Activated T-helper 2 cell treated with anti-CD3 and anti-CD28 coated beads, Interferon-gamma antibody, Interleukin-2, Interleukin-4, amounts not matched to agents 10 μg/mL and 5 μg/mL and 100 μg/mL, durations not matched to agents 14 hours and 24 hours and 36 hours (primary cell): ENCODE measurements at regions not wholly inside any gene's neighbourhood (a gene's known extent, or its start where the extent isn't known, plus 50 kb on each side); places are given as distances from the start of the nearest gene placed in this dataset.

ENCODE experiments used
- DNase-seq: peaks from one replicate; pipeline ENCODE4 v3.0.0; 2021; ENCODE audit warnings: low spot score
- H3K27ac Mint-ChIP-seq: one replicate; pipeline ENCODE4 v1.8.0; 2021; ENCODE audit warnings: mixed read lengths
- H3K27me3 Mint-ChIP-seq: one replicate; pipeline ENCODE4 v1.8.0; 2021; ENCODE audit warnings: low read depth, mixed read lengths
- H3K36me3 Mint-ChIP-seq: one replicate; pipeline ENCODE4 v1.8.0; 2021; ENCODE audit warnings: low read depth, mixed read lengths
- H3K4me1 Mint-ChIP-seq: one replicate; pipeline ENCODE4 v1.8.0; 2021; ENCODE audit warnings: low read depth, mixed read lengths
- H3K4me3 Mint-ChIP-seq: one replicate; pipeline ENCODE4 v1.8.0; 2021; ENCODE audit warnings: low read depth, mild to moderate bottlenecking, moderate library complexity, mixed read lengths
- H3K9me3 Mint-ChIP-seq: one replicate; pipeline ENCODE4 v1.8.0; 2021; ENCODE audit warnings: mixed read lengths
- intact Hi-C: fragments of 100-400 bp; cut with micrococcal nuclease; formaldehyde crosslinking; loops from one replicate; pipeline ENCODE4 v1.15.1; 2023

DNA sequence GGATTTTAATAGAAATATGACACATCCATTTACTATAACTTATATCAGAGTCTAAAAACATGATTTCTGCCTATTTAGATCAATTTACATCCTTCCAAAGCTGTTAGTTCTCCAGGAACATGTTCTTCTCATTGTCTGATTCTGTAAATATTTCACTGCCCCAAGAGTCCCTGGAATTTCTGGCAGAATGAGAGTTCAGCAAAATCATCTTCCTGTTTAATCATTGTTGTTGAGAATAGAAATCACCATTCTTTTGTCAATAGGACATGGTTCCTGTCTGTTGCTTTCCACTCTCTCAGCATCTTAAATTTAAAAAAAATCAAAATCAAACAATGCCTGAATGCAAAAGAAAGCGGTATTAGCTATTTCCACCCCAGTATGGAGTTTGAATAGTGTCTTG lies 172.8 kb upstream of the FRMPD4 start:
- Mint-ChIP-seq H3K27ac (no peak overlapping the region), H3K4me3 (no peak overlapping the region), H3K9me3 (no peaks in the 10 kb centered on the region), H3K27me3 (no peaks in the 10 kb centered on the region), H3K4me1 (no peaks in the 10 kb centered on the region), H3K36me3 (no peaks in the 10 kb centered on the region)
- intact Hi-C loops, result no loop called here
- no peak for DNase-seq

DNA sequence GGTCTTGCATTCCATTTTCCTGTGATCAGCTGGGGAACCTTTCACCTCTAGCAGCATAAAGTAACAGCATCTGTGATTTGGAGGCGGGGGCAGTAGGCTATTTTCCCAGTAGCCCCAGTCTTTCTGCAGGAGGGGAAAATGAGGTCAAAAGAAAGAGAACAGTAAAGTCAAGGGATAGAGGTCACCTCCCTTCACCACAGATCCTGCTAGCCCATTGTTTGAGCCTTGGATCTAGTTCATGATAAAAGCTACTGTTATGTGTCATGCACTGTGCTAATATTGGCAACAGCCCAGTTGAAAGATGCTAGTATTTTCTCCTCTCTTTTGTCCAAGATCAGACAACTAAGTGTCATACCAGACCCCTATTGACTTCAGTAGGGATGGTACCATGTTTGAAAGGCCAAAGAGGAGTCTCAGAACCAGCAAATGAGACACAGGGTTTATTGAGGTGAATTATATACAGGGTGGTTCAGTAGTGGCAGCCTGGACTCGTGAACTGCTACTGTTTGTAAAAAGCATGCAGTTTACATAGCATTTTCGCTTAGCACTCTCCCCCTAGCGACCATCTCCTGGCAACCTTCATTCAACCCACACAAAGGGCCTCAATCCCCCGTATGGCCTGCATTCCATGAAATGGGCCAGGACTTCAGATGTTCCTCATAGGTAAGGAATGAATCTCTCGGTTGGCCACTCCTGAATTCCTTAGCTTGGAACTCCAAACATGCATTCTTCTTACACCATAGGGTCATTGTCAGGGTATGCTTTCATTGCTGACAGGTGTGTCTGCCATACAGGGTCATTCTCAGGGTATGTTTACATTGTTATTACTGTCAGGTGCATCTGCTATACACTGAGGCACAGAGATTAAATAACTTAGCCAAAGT lies 170.0 kb upstream of the FRMPD4 start:
- intact Hi-C loops, result no loop called here
- no peaks in the 10 kb centered on the region for H3K27me3 Mint-ChIP-seq
- H3K9me3 Mint-ChIP-seq, result no peaks in the 10 kb centered on the region
- H3K4me1 Mint-ChIP-seq, result no peaks in the 10 kb centered on the region
- no peak overlapping the region for H3K27ac Mint-ChIP-seq
- no peaks in the 10 kb centered on the region for H3K36me3 Mint-ChIP-seq
- no peak overlapping the region for H3K4me3 Mint-ChIP-seq
- no peak for DNase-seq

DNA sequence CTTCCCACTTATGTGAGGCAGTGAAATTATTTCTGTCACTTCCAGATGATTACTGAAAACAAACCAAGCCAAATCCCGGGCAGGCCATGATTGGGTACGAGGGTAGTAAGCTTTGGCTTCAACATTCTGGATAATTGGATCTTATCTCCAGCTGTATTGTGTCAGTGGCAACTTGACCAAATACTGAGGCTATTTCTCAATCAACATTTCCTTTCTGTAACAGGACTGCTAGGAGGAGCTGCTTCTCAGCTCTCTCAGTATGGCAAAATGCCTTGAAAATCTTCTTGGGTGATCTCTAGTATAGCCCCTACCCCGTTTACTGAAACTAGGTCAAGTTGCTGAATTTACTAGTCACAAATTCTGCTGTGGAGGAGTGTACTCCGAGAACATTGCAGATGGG lies 169.3 kb upstream of the FRMPD4 start:
- Mint-ChIP-seq H3K27ac (no peak overlapping the region), H3K36me3 (no peaks in the 10 kb centered on the region), H3K9me3 (no peaks in the 10 kb centered on the region), H3K4me1 (no peaks in the 10 kb centered on the region), H3K27me3 (no peaks in the 10 kb centered on the region), H3K4me3 (no peak overlapping the region)
- DNase-seq, result no peak
- intact Hi-C loops, result no loop called here

DNA sequence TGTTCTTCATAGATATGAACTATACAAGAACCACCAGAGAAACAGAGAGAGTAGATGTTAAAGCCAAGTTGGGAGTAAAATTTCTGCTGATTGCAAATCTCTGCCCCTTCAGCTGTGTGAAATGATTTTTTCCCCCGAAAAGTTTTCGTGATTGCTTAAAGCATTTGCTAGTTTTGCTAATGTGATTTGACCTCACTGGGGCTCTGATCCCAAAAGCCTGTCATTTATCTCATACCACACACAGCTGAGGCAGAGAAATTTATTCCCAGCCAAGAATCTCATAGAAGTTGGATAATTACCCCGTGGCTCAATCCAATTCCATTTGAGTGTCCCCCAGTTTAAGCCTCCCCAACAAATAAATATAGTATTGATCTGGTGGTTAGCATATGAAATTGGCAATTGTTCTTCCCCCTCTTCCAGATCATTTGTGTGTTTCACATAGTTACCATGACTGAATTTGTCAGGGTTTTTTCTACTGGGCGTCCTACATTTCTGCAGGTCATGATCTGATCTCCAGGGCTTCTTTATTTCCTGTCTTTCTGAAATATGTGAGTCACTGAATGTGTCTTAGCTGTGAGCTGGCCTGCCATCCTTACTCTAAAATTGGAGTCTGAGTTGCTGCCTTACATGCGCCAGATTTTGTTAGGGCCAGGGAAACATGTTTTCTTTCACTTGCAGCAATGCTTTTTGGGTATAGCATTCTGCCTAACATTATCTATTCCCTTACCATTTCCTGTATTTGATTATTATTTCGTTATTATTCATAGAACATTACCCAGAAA lies 167.5 kb upstream of the FRMPD4 start:
- Mint-ChIP-seq H3K9me3 (no peaks in the 10 kb centered on the region), H3K27me3 (no peaks in the 10 kb centered on the region), H3K4me1 (no peaks in the 10 kb centered on the region), H3K4me3 (no peak overlapping the region), H3K36me3 (no peaks in the 10 kb centered on the region), H3K27ac (no peak overlapping the region)
- intact Hi-C loops, result no loop called here
- no peak for DNase-seq

DNA sequence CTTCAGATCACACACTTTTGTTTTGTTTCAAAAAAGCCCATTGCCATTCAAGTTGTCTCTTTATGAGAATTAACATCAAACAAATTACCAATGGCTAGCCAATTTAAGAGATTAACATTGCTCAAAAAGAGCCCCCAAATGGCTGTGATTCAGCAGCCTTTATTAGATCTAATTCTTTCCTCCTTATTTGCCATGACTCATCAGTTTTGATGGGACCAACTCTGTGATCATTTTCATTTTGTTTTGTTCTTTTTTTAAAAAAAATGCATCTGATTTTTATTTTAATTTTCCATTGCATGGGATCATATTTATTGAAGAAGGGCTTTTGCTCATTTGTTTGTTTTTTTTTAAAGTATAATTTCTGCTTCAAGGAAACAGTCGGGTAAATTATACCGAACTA lies 161.6 kb upstream of the FRMPD4 start:
- intact Hi-C loops, result no loop called here
- Mint-ChIP-seq H3K27me3 (no peaks in the 10 kb centered on the region), H3K9me3 (no peaks in the 10 kb centered on the region), H3K4me3 (no peak overlapping the region), H3K36me3 (no peaks in the 10 kb centered on the region), H3K27ac (no peak overlapping the region), H3K4me1 (no peaks in the 10 kb centered on the region)
- DNase-seq, result no peak

DNA sequence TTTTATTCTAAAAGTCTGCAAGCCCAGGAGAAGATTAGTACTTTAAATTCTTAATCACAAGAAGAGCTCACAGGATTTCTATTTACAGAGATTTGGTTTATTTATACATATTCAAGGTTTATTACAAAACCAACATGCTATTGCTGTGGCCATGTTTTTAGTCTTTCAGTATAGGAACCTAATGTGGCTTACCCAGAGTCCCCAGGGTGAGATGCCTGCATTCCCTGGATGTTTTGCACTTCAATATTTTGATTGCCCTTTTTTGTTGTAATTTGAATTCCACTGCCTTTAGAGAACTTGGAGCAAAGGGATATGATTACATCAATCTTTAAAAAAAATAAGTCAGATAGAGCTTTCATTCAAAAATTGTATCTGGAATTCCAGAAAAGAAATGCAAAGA lies 146.0 kb upstream of the FRMPD4 start:
- H3K4me3 Mint-ChIP-seq, result no peak overlapping the region
- no peaks in the 10 kb centered on the region for H3K36me3 Mint-ChIP-seq
- no peaks in the 10 kb centered on the region for H3K27me3 Mint-ChIP-seq
- no peaks in the 10 kb centered on the region for H3K4me1 Mint-ChIP-seq
- no peak for DNase-seq
- intact Hi-C loops, result no loop called here
- H3K27ac Mint-ChIP-seq, result no peak overlapping the region
- H3K9me3 Mint-ChIP-seq, result no peaks in the 10 kb centered on the region

DNA sequence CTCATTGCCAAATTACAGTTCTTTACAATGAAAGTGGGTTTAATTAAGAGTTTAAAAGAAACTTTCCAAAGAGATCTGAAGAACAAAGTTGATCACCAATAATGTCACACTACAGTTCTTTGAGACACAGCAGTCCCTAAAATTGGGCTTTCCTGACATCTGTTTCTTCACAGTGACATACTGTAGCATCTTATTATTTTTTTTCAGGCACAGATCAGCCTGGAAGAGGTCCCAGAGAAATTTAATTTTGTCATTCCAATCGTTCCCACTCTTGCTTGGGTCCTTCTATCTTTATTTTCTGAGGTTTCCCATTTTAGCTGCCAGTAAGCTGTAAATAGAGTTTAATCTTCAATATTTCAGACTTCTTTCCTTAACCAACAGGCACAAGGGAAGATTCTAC lies 143.1 kb upstream of the FRMPD4 start:
- no peaks in the 10 kb centered on the region for H3K4me1 Mint-ChIP-seq
- H3K27me3 Mint-ChIP-seq, result no peaks in the 10 kb centered on the region
- H3K36me3 Mint-ChIP-seq, result no peaks in the 10 kb centered on the region
- DNase-seq, result no peak
- H3K4me3 Mint-ChIP-seq, result no peak overlapping the region
- H3K27ac Mint-ChIP-seq, result no peak overlapping the region
- H3K9me3 Mint-ChIP-seq, result no peaks in the 10 kb centered on the region
- intact Hi-C loops, result no loop called here

DNA sequence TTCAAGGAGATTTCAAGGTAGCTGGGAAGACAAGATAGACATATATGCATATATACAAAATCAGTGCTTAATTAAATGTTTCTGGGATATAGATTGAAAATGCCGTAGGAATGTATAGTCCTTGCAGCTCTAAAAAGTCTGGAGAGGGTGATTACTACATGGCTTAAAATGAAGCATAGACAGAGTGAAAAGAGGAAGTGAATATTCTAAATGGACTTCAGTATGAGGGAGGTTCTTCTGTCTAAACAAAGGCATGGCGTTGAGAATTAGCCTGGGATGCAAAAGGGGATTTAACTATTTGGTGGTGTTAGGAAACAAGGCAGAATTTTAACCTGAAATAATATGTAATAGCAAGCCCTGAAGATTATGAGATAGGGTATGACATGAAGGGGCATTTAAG lies 141.5 kb upstream of the FRMPD4 start:
- Mint-ChIP-seq H3K27me3 (no peaks in the 10 kb centered on the region), H3K4me1 (no peaks in the 10 kb centered on the region), H3K36me3 (no peaks in the 10 kb centered on the region), H3K9me3 (no peaks in the 10 kb centered on the region), H3K4me3 (no peak overlapping the region), H3K27ac (no peak overlapping the region)
- no peak for DNase-seq
- intact Hi-C loops, result no loop called here

DNA sequence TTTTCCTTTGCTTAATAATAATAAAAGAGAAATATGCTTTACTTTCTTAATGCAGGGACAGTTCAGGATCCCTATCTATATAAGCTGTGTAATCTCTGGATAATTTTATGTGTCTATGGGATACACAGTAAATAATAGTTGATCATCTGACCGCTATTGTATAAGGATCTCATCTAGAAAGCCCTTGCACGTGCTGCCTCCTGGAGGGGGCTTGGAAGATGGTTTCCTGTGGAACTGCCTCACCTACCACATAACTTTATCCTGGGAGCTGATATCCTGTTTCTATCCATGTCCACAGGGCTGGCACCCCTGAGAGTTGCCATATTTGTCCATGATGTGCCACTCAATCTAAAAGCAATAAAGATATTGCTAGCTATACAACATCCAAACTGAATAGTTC lies 139.3 kb upstream of the FRMPD4 start:
- Mint-ChIP-seq H3K4me3 (no peak overlapping the region), H3K27ac (no peak overlapping the region), H3K27me3 (no peaks in the 10 kb centered on the region), H3K9me3 (no peaks in the 10 kb centered on the region), H3K4me1 (no peaks in the 10 kb centered on the region), H3K36me3 (no peaks in the 10 kb centered on the region)
- DNase-seq, result no peak
- intact Hi-C loops, result no loop called here

DNA sequence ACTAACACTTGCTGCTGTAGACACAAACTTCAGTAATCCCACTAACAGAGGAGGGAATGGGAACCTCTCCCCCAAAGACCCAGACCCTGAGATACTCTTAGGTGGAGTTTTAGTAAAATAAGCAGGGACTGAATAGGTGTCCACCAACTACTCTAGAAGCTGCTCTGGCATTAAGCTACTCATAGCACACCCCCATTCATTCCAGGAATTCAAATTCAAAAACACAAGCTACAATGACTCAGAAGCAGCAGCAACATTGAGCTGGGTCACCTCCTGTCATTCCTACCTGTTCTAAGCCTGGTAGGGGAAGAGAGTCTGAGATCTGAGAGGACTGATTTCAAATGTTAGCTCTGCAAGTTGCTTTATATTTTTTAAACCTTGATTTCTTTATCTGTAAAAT lies 135.4 kb upstream of the FRMPD4 start:
- Mint-ChIP-seq H3K4me1 (no peaks in the 10 kb centered on the region), H3K27me3 (no peaks in the 10 kb centered on the region), H3K36me3 (no peaks in the 10 kb centered on the region), H3K9me3 (no peaks in the 10 kb centered on the region), H3K27ac (no peak overlapping the region), H3K4me3 (no peak overlapping the region)
- no peak for DNase-seq
- intact Hi-C loops, result no loop called here

DNA sequence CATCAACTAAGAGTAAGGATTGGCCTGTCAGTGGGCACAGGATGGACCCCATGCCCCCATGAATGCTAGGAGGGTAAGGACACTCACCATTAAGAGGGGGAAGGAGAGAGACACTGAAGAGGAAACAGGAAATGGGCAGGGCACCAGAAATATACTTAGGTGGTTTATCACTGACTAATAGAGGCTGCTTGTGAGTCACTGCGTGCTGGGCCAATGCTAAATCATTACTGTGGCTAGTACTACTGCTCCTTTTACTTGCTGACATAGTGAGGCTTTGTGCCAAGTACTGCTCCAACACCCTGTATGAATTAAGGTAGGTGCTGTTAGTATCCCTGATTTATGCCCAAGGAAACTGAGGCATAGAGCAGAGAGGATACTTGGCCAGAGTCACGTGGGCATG lies 130.4 kb upstream of the FRMPD4 start:
- H3K4me1 Mint-ChIP-seq, result no peaks in the 10 kb centered on the region
- no peaks in the 10 kb centered on the region for H3K36me3 Mint-ChIP-seq
- no peaks in the 10 kb centered on the region for H3K27me3 Mint-ChIP-seq
- DNase-seq, result no peak
- H3K4me3 Mint-ChIP-seq, result no peak overlapping the region
- intact Hi-C loops, result no loop called here
- H3K27ac Mint-ChIP-seq, result no peak overlapping the region
- H3K9me3 Mint-ChIP-seq, result no peaks in the 10 kb centered on the region

DNA sequence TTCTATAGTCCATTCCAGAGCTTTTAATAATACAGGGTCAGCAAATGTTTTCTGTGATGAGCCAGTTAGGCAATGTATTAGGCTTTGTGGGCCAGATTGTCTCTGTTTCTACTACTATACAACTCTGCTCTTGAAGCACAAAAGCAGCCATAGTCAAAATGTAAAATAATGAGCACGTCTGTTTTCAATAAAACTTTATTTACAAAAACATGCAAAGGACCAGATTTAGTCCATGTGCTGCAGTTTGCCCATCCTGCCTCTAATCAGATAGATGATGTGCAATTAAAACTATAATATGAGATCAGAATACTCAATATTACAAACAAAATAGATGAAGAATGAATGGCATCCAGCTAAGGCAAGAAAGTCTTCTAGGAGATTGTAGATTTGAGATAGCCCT lies 127.8 kb upstream of the FRMPD4 start:
- H3K27ac Mint-ChIP-seq, result no peak overlapping the region
- no peaks in the 10 kb centered on the region for H3K4me1 Mint-ChIP-seq

DNA sequence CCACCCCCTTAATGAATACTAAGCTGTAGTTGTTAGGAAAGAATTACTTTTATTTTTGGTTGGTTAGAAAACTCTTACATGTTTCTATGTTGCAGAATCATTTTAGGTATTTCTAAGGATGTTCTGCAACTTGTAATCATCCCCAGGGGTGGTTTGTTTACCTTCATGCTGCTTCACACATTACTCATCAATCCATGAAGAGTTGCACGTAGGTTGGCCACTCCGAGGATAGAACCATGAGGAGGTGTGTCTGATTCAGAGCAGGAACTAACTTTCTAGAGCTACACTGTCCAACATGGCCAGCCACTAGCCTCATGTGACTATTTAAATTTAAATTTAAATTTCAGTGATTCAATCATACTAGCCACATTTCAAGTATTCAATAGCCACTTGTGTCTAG lies 127.2 kb upstream of the FRMPD4 start:
- no peak for DNase-seq
- H3K4me3 Mint-ChIP-seq, result no peak overlapping the region
- H3K27me3 Mint-ChIP-seq, result no peaks in the 10 kb centered on the region
- no peak overlapping the region for H3K27ac Mint-ChIP-seq
- no peaks in the 10 kb centered on the region for H3K9me3 Mint-ChIP-seq
- H3K36me3 Mint-ChIP-seq, result no peaks in the 10 kb centered on the region
- intact Hi-C loops, result no loop called here
- no peaks in the 10 kb centered on the region for H3K4me1 Mint-ChIP-seq

More for the DNA sequence above, 127.8 kb upstream of the FRMPD4 start:
- Mint-ChIP-seq H3K4me3 (no peak overlapping the region), H3K27me3 (no peaks in the 10 kb centered on the region), H3K36me3 (no peaks in the 10 kb centered on the region), H3K9me3 (no peaks in the 10 kb centered on the region)
- intact Hi-C loops, result no loop called here
- DNase-seq, result no peak
